GM21528 (cell line): ENCODE measurements at regions not wholly inside any gene's neighbourhood (a gene's known extent, or its start where the extent isn't known, plus 50 kb on each side); places are given as distances from the start of the nearest gene placed in this dataset.

Source experiments
- ATAC-seq: cut with Tn5 transposase; IDR thresholded peaks from one replicate; pipeline ENCODE4 v1.9.1; 2021; ENCODE audit warnings: mild to moderate bottlenecking, moderate library complexity; ENCODE audit not compliant: unreplicated experiment, low FRiP score

GRCh38 chr14:76929927-76930326 lies 98.6 kb downstream of the IRF2BPL start:
- ATAC-seq: no peak

GRCh38 chr14:76927971-76928700 lies 100.4 kb downstream of the IRF2BPL start:
- ATAC-seq: no peak

GRCh38 chr14:76926521-76927251 lies 100.5 kb downstream of the LRRC74A start:
- ATAC-seq: no peak

GRCh38 chr14:76925097-76925441 lies 98.9 kb downstream of the LRRC74A start:
- ATAC-seq: no peak

- no peak for ATAC-seq
Measured at GRCh38 chr14:76924371-76925096, 98.3 kb downstream of the LRRC74A start.

- ATAC-seq: no peak
Measured at GRCh38 chr14:76923431-76924370, 97.5 kb downstream of the LRRC74A start.

- ATAC-seq: no peak
Measured at GRCh38 chr14:76922584-76922983, 96.4 kb downstream of the LRRC74A start.

- ATAC-seq: no peak
Measured at GRCh38 chr14:76922092-76922491, 95.9 kb downstream of the LRRC74A start.

GRCh38 chr14:76921088-76921399 lies 94.8 kb downstream of the LRRC74A start:
- ATAC-seq: no peak

GRCh38 chr14:76920331-76921087 lies 94.3 kb downstream of the LRRC74A start:
- no peak for ATAC-seq

- no peak for ATAC-seq
Measured at GRCh38 chr14:76919431-76920330, 93.5 kb downstream of the LRRC74A start.
